NCI-H2196 (cell line): ENCODE measurements at regions not wholly inside any gene's neighbourhood (a gene's known extent, or its start where the extent isn't known, plus 50 kb on each side); places are given as distances from the start of the nearest gene placed in this dataset.
A peak's percentile ranks its signal among the peaks of the same experiment; 100 is the strongest.
"Not testable (repeated sequence)": the region's sequence is repeated elsewhere in the genome, so short reads cannot be mapped to it uniquely, and the experiment has no call there.

Source experiments
- DNase-seq: peaks from one replicate; lab custom pipeline; 2025; ENCODE audit not compliant: unreplicated experiment; lab: John Stamatoyannopoulos, UW

DNA sequence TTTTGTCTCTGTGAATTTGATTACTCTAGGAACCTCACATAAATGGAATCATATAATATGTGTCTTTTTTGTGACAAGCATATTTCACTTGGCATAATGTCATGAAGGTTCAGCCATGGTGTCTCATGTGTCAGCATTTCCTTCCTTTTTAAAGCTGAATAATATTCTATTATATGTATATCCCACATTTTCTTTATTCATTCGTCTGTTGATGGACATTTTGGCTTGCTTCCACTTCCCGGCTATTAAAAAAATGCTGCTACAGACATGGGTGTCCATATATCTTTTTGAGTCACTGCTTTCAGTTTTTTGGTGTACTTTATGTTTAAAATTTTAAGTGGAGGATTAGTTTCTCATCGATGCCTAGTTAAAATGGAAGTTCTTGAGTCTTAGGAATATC is 59.8 kb upstream of the C5orf63 start:
- DNase-seq = no peak

DNA sequence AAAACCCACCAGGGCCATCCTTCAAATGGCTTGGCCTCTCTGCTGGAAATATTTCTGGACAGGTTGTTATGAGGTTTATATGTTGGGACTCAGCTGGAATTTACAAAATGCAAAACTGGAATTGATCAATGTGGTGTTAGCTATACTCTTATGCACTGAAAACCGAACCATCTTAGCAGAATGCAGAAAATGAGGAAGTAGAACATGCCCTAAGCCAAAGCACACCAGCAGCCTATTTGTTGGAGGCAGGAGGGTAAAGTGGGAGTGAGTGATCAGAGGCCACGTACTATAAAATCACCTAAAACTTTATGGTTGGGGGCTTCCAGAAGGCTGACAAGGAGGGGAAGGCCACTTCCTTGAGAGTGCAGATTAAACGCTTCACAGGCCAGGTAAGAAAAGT is 63.6 kb upstream of the C5orf63 start:
- no peak for DNase-seq

DNA sequence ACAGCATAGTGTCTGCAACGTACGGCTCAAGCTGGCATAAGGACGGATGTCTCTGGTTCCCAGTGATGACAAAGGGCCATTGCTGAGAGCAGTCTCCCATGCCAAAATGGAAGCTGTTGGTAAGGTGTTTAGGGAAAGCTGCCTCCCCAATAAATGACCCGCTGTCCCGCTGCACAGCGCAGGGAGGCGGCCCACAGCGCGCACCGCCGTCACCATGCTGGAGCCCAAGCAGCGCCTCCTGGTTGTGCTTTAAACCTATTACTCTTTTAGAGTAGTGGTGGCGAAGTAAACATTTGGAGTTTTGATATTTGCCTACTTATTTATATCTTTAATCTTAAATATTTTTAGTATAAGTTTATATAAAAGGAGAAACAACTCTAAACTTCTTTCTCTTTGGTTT is 70.4 kb upstream of the C5orf63 start:
- DNase-seq = no peak

DNA sequence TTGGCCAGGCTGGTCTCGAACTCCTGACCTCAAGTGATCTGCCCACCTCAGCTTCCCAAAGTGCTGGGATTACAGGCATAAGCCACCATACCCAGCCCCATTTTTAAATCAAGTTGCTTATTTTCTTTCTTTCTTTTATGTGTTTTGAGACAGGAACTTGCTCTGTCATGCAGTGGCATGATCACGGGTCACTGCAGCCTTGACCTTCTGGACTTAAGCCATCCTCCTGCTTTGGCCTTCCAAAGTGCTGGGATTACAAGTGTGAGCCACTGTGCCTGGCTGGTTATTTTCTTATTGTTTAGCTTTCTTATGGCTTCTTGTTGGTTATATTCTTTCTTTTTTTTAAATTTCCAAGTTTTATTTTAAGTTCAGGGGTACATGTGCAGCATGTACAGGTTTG is 79.7 kb upstream of the C5orf63 start:
- no peak for DNase-seq

DNA sequence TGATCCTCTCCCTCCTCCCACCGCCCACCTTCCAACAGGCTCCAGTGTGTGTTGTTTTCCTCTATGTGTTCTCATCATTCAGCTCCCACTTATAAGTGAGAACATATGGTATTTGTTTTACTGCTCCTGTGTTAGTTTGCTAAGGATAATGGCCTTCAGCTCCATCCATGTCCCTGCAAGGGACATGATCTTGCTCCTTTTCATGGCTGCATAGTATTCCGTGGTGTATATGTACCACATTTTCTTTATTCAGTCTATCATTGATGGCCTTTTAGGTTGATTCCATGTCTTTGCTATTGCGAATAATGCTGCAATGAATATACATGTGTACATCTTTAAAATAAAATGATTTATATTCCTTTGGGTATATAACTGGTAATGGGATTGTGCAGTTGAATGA is 80.2 kb upstream of the C5orf63 start:
- no peak for DNase-seq

DNA sequence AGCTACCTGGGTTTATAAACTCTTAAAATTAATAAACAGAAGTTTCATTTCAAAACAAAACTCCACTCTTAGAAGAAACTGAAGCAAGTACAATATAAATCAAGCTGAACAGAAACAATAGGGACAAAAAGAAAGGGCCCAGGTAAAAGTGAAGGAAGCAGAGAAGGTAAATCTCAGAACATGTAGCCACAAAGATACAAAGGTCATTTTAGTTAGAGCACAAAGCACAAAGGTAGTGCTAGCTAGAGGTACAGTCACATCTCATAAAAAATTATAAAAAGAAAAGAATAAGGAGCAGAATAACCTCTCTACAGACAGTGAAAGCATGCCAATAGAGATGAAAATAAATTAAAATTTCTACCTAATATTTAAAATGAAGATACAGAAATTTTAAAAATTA is 90.4 kb upstream of the C5orf63 start:
- DNase-seq = no peak

DNA sequence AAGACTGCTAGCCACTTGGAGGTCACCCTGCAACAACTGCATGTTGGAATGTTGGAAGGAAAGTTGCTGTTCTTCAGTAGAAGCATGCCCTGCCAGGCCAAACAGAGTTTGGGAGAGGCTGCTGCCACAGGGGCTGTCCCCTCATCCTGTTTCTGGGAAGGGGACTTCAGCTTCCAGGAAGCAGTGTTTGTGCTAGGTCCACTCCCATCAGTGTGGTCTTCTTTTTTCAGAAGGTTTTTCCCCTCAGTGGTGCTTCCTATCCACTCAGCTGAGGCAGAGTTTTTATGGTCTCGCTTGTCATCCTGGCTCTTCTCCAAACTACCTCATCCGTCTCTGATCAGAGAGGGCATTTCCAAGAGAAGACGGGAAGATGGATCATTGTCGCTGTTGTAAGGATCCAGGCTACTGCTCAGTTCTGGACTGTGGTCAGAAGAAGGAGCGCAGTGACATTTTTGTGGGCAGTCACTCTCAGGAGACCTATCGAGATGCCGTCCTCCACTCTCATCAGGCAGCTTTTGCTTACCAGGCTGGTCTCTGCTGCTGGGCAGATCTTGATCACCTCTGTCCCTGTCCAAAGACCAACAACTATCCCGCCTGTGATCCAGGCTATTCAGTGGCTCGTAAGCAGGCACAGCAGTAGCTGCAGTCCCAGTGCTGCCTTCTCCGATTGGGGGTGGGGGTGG is 97.8 kb upstream of the C5orf63 start:
- no peak for DNase-seq

DNA sequence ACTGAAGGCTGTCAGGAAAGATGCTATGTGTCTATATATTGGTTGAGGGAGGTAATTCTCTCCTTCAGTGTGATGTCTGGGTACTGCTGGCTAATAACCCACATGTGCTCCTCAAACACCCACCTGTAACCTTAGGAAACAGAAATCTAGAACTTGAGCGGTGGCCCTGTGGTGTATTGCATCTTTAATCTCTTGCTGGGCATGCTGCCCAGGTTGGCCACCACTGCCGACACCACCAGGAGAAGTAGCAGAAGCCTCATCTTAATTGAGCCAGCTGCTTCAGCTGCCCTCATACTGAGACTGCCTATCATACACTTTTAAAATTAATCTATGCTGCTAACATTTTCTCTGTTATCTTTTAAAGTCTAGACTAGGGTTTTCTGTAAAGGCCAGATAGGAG is 103.5 kb upstream of the C5orf63 start:
- no peak for DNase-seq

DNA sequence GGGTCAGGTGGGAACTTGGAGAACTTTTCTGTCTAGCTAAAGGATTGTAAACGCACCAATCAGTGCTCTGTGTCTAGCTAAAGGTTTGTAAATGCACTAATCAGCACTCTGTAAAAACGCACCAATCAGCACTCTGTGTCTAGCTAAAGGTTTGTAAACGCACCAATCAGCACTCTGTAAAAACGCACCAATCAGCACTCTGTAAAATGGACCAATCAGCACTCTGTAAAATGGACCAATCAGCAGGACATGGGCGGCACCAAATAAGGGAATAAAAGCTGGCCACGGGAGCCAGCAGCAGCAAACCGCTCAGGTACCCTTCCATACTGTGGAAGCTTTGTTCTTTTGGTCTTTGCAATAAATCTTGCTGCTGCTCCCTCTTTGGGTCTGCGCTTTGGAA is 108.0 kb upstream of the MEGF10 start:
- DNase-seq = not testable (repeated sequence)

DNA sequence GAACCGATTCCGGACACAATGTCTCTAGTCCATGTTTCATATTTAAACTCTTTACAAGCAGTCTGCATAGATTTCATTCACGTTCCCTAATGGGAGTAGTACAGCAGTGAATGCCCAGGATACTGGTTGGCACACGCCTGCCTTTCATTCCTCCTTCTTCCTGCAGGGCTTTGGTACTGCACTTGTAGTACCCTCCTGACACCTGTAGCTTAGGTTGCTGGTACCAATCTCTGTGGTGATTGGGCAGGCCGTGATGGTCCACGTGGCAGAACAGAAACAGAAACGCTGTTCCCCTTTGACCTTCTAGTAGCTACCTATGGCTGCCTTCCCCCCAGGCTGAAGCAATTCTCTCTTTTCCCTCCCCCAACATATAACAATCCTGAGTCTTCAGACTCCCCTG is 107.3 kb upstream of the MEGF10 start:
- DNase-seq = no peak

DNA sequence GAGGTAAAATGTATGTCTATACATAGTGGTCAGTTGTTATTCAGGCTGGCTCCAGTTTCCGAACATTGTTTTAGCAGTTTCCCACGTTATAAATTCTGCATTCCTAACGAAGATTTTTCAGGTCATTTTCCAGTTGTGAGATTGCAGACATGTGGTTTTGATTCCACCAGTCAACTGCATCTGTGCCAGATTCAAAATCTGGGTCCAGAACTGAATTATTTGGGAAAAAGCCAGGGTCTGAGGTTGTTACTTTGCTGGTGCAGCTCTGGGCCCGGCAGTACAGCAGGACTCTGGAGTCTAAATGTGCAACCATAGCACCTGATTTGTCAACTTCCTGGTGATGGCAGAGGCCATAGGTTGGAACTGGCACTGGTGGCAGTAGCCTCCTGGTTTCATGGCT is 105.7 kb upstream of the MEGF10 start:
- DNase-seq = no peak

DNA sequence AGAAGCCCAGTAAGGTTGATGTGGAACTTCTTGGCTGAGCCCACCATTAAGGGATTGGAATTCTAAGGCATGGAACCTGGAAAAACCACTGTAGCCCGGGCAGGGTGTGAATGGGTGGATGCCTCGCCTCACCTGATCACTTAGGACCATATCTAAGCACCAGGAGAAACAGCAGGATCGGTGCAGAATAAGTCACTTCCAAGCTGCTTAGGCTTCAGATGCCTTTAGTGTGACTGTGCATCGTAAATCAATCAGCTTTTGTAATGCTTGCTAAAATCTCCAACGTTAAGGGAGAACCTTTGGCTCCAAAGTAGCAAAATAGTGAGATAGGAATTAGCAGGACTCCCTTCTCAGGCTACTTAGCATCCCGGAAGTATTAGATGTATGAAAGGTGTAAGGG is 103.9 kb upstream of the MEGF10 start:
- no peak for DNase-seq

DNA sequence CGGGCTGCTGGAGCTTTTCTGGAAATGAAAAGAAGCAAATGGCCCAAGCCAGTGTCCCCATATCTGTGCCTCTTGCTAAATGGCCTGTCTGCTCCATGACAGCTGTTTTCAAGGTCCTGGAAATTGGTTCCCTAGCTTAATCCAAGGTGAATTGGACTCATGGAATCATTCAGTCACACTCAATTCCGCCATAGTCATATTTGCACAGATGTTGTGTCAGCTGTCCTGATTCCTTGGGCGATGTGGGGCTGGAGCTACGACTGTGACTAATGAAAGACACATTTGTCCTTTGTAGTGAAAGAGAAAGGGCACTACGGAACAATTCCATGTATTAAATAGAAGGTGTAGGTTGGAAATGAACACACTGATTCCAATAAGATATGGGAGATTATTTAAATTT is 102.9 kb upstream of the MEGF10 start:
- DNase-seq = no peak

DNA sequence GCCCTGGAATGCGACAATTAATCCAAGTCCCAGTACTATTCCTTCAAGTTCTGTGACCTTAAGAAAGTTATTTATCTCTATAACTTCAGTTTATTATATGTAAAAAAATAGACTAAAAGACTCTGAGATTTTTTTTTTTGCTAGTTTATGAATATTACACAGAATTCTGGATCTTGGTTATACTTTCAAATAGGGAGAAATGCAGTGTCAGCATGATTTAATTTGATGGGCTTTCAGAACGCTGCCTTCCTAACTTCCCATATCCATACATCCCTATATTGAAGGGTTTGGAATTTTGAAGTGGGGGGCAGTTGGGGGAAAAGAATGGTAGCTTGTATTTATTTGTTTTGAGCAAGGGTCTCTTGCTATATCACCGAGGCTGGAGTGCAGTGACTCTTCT is 98.4 kb upstream of the MEGF10 start:
- no peak for DNase-seq

DNA sequence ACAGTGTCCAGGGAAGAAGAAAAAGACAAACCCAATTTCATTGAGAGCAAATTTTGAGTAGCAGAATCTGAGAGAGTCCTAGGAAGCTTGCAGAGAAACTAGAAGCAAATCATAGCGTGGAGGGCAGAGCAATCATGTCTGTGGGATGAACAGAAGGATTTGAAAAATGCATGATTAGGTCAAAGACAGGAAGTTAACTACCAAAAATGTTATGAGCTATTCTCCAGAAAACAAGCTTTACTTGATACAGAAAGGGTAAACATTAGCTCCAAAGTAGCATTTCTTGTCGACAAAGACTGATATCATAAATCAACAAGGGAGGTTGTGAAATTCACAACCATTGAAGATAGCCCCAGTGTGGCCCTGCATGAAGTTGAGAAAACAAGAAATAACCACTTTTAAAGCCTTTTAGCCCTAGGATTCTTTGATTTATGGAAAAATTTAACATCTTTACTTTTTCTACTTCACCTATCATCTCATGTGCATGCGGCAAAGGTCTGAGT is 97.7 kb upstream of the MEGF10 start:
- no peak for DNase-seq

DNA sequence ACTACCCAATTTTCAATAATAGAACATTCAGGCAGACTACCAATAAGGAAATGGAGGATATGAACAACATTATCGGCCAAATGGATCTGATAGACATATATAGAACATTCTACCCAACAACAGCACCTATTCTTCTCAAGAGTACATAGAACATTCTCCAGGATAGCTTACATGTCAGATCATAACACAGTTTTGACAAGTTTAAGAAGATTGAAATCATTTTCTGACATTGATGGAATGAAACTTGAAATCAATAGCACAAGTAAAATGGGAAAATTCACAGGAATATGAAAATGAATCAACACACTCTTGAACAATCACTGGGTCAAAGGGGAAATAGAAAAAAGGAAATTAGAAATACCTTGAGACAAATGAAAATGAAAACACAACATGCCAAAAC is 94.6 kb upstream of the MEGF10 start:
- DNase-seq = no peak

DNA sequence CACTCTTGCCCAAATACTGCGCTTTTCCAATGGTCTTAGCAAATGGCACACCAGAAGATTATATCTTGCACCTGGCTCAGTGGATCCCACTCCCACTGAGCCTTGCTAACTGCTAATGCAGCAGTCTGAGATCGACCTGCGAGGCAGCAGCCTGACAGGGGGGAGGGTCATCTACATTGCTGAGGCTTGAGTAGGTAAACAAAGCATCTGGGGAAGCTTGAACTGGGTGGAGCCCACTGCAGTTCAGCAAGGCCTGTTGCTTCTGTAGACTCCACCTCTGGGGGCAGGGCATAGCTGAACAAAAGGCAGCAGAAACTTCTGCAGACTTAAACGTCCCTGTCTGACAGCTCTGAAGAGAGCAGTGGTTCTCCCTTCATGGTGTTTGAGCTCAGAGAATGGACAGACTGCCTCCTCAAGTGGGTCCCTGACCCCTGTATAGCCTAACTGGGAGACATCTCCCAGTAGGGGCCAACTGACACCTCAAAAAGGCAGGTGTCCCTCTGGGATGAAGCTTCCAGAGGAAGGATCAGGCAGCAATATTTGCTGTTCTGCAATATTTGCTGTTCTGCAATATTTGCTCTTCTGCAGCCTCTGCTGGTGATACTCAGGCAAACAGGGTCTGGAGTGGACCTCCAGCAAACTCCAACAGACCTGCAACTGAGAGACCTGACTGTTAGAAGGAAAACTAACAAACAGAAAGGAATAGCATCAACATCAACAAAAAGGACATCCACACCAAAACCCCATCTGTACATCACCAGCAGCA is 93.0 kb upstream of the MEGF10 start:
- DNase-seq = not testable (repeated sequence)

DNA sequence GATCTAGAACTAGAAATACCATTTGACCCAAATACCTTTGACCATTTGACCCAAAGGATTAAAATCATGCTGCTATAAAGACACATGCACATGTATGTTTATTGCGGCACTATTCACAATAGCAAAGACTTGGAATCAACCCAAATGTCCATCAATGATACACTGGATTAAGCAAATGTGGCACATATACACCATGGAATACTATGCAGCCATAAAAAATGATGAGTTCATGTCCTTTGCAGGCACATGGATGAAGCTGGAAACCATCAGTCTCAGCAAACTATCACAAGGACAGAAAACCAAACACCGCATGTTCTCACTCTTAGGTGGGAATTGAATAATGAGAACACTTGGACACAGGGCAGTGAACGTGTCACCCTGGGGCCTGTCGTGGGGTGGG is 87.9 kb upstream of the MEGF10 start:
- DNase-seq = not testable (repeated sequence)

DNA sequence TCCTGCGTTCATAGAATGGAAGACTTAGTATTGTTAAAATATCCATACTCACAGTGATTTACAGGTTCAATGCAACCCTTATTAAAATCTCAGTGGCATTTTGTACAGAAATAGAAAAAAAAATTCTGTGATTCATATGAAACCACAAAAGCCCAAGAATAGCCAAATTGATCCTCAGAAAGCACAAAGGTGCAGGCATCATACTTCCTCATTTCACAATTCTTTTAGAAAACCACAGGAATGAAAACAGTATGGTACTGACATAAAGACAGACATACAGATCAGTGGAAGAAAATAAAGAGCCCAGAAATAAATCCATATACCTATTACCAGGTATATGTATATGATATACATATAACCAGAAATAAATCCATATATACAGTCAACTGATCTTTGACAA is 86.8 kb upstream of the MEGF10 start:
- no peak for DNase-seq

DNA sequence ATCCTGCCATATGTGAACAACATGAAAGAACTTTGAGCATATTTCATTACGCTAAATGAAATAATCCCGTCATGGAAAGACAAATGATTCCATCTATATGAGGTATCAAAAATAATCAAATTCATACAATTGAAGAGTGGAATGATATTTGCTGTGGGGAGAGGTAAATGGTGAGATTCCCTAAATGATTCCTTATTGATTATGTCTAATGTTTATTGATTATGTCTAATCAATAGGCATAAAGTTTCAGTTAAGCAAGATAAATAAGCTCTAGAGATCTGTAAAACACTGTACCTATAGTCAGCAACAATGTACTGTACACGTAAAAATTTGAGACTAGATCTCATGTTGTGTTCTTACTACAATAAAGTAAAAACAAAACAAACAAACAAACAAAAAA is 85.4 kb upstream of the MEGF10 start:
- no peak for DNase-seq

DNA sequence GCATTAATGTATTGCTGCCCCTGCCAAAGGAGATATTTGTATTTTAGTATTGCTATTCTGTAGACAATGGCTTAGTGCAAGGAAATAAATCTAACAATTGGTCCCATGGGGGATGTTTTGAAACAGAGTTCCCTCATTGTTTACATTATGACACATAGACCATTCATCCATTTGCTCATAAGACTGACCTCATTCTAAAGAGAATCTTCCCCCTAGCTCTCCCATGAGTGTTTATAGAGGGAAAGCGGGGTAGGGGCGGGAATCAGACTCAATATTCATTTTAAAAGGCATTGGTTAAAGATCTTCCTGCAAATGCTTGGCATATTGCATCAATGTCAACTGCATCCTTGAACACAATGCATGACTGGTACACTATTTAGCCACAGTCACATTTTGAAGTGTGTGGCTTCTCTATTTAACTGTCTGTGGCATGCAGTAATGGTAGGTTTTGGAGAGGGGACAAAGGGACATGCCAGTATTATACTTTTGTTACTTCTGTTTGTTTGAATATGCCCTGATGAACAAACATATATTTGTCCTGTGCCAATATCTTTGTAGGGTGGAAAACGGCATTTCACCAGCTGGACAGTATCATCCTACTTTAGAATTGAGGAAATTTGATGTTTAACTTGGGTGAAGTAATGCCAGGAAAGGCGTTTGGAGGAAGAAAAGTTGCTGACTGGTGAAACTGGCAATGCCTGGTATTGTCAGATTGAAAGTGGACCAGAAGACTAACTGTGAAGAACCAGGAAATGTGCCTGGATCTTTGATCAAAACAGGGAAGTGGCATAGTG is 84.1 kb upstream of the MEGF10 start:
- no peak for DNase-seq

DNA sequence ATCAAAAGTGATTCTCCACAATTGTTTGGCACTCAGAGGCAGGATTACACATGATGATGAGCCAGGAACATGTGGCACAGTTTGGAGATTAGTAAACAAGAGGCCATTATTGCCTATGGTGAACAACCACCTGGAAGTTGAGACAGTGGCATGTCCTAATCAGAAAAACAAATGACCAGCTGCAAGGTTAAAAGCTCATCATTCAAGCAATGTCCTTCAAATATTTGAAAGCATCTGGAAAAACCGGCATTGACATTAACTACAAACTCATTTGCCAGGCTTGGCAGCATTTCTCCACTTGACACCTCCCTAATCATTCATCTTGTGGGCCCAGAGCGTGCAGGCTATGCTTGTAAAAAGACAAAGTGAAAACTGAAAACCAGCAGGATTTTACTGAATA is 80.6 kb upstream of the MEGF10 start:
- peak; percentile 3 for DNase-seq
